HFF-Myc (cell line): ENCODE measurements at regions not wholly inside any gene's neighbourhood (a gene's known extent, or its start where the extent isn't known, plus 50 kb on each side); places are given as distances from the start of the nearest gene placed in this dataset.

Experiments
- DNase-seq: peaks from one replicate; pipeline ENCODE4 v3.0.0-alpha.2; 2011; ENCODE audit warnings: low read depth; ENCODE audit errors: extremely low read depth
- H3K4me3 ChIP-seq: replicated peaks from 2 replicates; pipeline ENCODE4 v1.5.1; 2011; ENCODE audit warnings: low read depth, mild to moderate bottlenecking, control low read depth, low read length
- TF ChIP-seq, protein P1 (sequence below): IDR thresholded peaks from 2 replicates; pipeline ENCODE4 v1.5.1; 2012; ENCODE audit warnings: mild to moderate bottlenecking, low read depth, low read length, control low read depth; ENCODE audit errors: missing control alignments

DNA sequence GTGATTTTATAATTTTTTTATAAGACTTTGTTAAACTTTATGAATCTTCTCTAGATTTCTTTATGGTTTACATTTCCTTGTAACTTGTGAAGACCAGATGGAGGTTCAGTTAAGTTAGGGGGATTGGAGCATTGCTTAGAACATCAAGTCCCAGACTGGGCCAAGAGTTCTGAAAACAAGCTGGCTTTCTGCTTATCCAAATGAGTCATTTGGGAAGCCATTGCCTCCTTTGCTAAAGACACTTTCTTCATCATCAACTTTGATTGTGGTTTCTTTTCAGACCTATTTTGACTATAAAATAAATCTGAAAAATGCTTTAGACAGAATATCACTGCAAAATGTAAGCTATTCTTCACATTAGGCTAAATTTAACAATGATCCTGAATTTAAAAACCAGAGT lies 446.8 kb downstream of the USP25 start:
- no peak for DNase-seq
- TF ChIP-seq, protein P1, sequence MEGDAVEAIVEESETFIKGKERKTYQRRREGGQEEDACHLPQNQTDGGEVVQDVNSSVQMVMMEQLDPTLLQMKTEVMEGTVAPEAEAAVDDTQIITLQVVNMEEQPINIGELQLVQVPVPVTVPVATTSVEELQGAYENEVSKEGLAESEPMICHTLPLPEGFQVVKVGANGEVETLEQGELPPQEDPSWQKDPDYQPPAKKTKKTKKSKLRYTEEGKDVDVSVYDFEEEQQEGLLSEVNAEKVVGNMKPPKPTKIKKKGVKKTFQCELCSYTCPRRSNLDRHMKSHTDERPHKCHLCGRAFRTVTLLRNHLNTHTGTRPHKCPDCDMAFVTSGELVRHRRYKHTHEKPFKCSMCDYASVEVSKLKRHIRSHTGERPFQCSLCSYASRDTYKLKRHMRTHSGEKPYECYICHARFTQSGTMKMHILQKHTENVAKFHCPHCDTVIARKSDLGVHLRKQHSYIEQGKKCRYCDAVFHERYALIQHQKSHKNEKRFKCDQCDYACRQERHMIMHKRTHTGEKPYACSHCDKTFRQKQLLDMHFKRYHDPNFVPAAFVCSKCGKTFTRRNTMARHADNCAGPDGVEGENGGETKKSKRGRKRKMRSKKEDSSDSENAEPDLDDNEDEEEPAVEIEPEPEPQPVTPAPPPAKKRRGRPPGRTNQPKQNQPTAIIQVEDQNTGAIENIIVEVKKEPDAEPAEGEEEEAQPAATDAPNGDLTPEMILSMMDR = no peak
- H3K4me3 ChIP-seq = no peak overlapping the region

DNA sequence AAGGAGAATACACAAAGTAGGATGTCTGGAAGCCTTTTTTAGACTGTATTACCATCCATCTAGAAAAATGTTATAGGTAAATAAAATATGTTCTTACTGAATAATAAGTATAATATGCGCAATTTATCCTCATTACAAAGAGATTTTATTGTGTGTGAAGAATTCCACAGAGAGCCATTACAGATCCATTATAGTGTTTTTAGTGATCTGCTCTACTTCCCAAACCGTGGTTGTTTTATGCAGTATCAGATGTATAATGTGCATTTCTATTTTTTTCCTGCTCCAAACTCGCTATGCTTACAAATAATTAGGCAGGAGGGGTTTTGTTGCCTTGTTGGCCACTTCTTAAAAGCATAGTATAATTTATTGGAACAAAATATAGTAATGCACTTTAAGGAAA lies 447.8 kb downstream of the USP25 start:
- TF ChIP-seq, protein P1 = no peak
- DNase-seq = no peak
- no peak overlapping the region for H3K4me3 ChIP-seq

DNA sequence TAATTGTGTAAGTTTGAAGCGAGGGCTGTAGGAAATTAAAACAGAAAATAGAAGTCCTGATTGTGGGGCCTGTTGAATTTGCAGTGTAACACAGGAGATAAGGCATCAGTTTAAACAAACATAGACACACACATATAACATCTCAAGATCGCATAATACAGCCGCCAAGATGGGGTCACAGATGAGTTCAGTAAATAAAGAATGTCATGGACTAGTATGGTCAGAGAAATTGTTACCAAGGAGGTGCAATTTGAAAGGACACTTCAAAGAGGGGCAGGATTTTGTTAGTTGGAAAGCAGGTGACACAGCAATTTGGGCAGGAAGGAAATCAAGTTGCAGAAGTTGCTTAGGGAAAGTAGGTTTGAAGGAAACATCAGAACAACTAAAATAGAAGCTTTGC lies 450.0 kb downstream of the USP25 start:
- no peak overlapping the region for H3K4me3 ChIP-seq
- TF ChIP-seq, protein P1 = no peak
- DNase-seq = no peak

DNA sequence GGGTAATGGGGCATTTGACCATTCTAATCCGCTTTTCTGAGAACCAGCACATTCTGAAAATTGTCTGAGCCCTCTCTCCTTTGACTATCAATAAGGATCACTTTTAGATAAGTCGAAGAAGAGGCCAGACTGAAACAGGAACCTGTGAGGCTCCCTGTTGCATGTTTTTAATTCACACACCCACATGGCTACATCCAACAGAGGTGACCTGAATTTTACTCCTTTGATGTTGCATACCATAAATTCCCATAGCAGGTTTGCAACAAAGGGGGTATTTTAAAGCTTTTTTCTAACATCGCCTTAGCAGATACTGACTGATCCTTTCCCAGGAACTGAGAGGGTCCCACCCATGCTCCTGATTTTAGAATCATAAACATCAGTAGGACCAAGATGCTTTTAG lies 450.8 kb downstream of the USP25 start:
- TF ChIP-seq, protein P1 = no peak
- no peak for DNase-seq
- H3K4me3 ChIP-seq = no peak overlapping the region

DNA sequence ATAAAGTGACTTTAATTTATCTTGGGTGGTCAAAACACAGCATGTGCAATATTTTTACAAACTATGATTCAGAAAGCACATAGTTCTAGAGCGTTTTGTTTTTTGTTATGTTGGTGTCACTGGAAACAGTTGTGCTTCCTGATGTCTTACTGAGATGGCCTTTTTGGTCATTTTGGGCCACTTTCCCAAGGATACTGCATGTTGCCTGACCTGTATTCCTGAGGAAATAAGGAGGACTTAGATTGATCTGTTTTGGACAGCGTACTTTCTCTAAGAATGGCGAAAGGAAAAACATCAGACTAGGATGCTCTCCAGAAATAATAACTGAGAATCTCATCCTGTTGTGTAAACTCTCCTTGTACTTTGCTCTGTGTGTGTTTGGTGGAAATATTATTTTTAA lies 451.2 kb downstream of the USP25 start:
- no peak overlapping the region for H3K4me3 ChIP-seq
- TF ChIP-seq, protein P1 = no peak
- DNase-seq = no peak

DNA sequence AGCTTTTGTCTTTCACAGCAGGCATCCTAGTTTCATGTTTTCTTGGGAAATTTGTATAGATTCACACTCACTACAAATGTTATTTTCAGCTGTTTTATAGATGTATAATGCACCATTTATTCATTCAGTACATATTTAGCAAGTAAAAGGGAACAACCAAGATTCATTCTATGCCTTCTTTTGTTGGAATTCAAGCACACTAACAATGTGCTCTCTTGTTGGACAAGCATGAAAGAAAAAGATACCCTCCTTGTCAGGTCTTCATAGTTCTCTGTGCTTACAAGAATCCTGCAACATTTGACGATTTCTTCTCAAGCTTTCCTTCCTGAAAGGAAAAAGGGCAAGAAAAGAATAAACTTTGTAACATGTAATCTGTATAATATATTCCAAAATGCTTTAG lies 456.0 kb downstream of the USP25 start:
- H3K4me3 ChIP-seq = no peak overlapping the region
- DNase-seq = no peak
- TF ChIP-seq, protein P1 = no peak

DNA sequence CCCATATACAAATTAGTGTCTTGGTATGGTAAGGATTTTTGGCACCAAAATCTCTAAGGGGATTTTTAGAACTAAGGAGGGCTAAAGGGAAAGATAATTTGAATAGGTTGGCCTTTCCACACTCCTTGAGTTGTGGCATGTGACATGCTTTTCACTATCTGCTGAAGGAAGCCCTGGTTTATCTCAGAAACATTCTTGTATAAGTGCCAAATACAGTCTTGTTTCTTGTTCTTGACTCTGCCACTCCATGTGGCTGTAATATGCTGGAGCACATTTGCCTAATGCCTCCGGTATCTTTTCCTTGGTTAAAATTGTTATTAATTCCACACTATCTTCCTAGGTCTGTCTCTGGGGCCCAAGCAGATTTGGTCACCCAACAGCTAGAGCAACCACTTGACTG lies 457.0 kb downstream of the USP25 start:
- DNase-seq = no peak
- TF ChIP-seq, protein P1 = no peak
- H3K4me3 ChIP-seq = no peak overlapping the region
